GM19043 (cell line): ENCODE measurements at regions not wholly inside any gene's neighbourhood (a gene's known extent, or its start where the extent isn't known, plus 50 kb on each side); places are given as distances from the start of the nearest gene placed in this dataset.
"Not testable (repeated sequence)": the region's sequence is repeated elsewhere in the genome, so short reads cannot be mapped to it uniquely, and the experiment has no call there.

Experiments used
- ATAC-seq: cut with Tn5 transposase; IDR thresholded peaks from one replicate; pipeline ENCODE4 v1.9.1; 2021; ENCODE audit warnings: low read depth; ENCODE audit not compliant: unreplicated experiment

GRCh38 chr17:16844669-16845068, 127.2 kb downstream of the TNFRSF13B start:
- not testable (repeated sequence) for ATAC-seq

GRCh38 chr17:16843511-16843910, 128.4 kb downstream of the TNFRSF13B start:
- not testable (repeated sequence) for ATAC-seq

GRCh38 chr17:16842346-16842745, 129.6 kb downstream of the TNFRSF13B start:
- not testable (repeated sequence) for ATAC-seq

GRCh38 chr17:16841896-16842295, 130.0 kb downstream of the TNFRSF13B start:
- ATAC-seq, result not testable (repeated sequence)

GRCh38 chr17:16840219-16840618, 131.7 kb downstream of the TNFRSF13B start:
- ATAC-seq, result not testable (repeated sequence)

- not testable (repeated sequence) for ATAC-seq
These were observed 132.4 kb downstream of the TNFRSF13B start for GRCh38 chr17:16839242-16840175.

DNA sequence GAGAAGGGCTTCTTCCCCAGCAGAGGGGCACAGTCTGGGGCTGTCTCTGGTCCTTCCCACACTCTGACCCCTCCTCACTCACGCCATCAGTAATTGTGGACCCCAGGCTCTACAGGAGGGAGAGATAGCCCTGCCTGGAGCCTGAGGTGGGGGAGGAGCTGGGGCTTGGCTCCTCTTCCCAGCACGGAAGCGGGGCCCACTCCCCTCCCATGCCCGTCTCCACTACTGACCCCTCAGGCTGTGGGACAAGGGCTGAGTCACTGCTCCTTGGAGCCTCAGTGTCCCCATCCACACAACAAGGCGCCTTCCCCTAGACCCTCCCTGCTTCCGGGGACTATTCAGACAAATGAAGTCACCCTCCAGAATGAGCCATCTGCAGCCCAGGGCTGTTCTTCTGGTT, 133.1 kb downstream of the TNFRSF13B start:
- not testable (repeated sequence) for ATAC-seq

GRCh38 chr17:16838287-16838686, 133.6 kb downstream of the TNFRSF13B start:
- not testable (repeated sequence) for ATAC-seq

DNA sequence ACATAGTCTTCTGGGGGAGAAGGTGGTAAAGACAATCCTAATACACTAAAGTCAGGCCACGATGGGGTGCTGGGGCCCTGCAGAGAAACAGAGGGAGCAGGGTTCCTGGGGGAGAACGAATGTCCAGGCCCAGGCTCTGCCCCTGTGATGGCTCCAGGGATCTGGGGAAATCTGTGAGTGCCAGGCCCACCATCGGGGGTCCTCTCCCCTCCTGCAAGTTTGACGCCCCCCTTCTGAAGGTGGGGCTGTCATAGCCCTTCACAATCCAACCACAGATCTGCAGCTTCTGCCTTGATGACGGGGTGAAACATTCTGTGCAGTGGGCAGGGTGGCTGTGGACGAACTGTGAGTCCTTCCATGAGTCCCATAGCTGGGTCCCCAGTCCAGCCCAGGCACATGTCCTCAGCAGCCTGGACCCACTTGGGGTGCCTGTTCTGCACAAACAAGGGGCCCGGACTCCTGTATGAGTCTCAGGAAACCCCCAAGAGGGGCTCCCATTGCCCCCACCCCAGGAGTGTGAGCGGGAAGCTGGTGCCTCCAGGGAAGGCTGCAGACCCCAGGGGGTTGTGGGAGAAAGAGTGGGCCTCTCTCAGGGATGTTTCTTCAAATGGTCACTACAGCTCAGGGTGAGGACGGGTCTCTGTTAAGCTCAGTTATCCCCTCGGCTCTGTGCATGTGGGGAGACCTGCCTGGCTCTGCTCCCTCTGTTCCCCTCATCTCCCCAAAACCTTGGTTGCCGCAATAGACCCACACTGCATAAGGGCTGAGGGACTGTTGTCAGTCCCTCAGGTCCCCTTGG, 134.3 kb downstream of the TNFRSF13B start:
- not testable (repeated sequence) for ATAC-seq

GRCh38 chr17:16836315-16836915, 135.5 kb downstream of the TNFRSF13B start:
- not testable (repeated sequence) for ATAC-seq

DNA sequence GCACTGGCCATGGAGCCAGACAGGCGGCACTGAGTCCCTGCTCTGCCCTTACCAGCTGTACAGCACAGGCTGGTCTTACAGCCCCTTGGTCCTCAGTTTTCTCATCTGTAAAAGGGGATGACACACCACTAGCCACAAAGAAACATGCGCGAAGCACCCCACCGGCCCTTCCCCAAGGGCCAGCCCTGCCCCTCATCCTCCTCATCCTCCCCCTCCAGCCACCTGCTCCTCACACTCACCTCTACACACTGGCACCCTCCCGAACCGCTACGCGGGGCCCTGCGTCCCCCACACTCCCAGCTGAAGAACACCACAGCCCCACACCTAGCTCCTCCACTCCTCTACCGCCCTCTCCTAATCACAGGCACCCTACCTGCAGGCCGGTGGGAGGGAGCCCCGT, 138.4 kb downstream of the TNFRSF13B start:
- ATAC-seq, result not testable (repeated sequence)

DNA sequence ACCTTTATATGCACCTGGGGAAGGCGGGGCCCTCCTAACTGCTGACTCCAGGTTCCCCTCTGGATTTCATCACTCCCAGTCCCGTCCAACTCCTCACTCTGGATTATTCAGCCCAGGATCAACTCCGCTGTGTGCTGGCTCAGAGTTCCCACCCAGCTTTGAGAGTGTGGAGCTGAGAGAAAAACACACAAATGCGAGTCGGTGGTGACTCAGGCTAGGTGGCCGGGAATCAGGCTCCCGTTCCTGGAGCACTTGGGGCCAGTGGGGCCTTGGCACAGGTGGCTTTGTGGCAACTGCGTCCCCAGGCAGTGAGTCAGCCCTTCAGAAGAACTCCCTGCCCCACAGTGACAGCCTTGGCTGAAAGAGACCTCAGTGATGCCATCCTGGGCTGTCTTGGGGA, 139.1 kb downstream of the TNFRSF13B start:
- ATAC-seq, result not testable (repeated sequence)

DNA sequence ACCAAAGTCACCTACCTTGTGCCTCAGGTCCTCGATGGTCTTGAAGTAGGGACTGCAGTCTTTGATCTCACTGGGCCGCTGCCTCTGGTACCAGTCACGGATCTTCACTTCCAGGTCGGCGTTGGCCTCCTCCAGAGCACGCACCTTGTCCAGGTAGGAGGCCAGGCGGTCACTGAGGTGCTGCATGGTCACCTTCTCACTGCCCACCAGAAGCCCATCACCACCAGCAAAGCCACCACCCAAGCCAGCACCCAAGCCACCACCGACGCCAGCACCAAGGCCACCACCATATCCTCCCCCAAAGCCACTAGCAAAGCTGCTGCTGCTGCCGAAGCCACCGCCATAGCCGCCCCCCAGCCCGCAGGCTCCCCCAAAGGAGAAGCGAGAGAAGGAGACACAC, 139.7 kb downstream of the TNFRSF13B start:
- not testable (repeated sequence) for ATAC-seq

DNA sequence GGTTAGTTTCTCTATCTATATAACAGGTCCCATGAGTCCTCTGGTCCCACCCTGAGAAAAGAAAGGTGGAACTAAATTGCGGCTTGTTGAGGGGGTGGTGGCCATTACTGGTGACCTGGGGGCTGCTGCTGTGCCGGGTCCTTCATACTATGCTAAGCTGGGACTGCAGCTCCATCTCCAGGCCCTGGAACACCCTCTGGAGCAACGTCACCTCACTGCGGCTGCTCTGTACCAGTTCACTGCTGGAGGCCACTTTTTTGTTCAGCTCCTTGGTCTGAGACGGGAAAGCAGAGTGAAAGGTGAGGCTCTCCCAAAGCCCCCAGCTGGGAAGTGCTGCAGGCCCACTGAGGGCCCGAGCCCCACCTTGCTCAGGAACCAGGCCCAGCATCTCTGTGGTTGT, 140.7 kb downstream of the CCDC144A start:
- ATAC-seq, result not testable (repeated sequence)

DNA sequence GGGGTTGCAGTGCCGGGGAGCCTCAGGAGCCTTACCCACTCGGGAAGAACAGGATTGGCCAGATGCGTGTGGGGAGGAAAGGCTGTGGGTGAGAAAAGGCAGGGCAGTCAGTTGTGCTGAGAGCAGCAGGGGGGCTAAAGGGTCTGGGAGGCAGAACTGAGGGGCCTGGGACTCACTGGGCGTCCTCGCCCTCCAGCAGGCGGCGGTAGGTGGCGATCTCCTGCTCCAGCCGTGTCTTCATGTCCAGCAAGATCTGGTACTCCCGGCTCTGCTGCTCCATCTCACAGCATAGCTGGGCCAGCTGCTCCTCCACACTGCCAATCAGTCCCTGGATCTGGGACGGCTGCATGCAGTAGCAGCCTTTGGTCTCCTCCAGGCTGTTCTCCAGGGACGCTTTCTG, 140.2 kb downstream of the CCDC144A start:
- not testable (repeated sequence) for ATAC-seq
